Pancreas (tissue), 10 donors: ENCODE measurements at regions not wholly inside any gene's neighbourhood (a gene's known extent, or its start where the extent isn't known, plus 50 kb on each side); places are given as distances from the start of the nearest gene placed in this dataset.

ENCODE experiments used
- ATAC-seq, 4 donors: fragments of 200-7000 bp; cut with Tn5 transposase; one replicate each; pipeline versions ENCODE4 v1.8.0 to v1.9.1; 2020; ENCODE audit warnings: mild to moderate bottlenecking in 4 of 4, moderate library complexity in 4 of 4
- DNase-seq, 6 donors: peaks; one replicate each; pipeline ENCODE4 v3.0.0-alpha.2; 2020
- FAIRE-seq: peaks from 2 replicates; lab custom pipeline; 2012; peaks lifted over from hg19 to GRCh38; lab: Jason Lieb, UNC
- H3K27ac ChIP-seq, 4 donors: fragments of 200-600 bp; sonication (generic); 1 replicate in 3 of 4; 2 replicates in 1 of 4; pipeline versions ENCODE4 v1.5.0 to v1.8.0; 2020
- H3K27me3 ChIP-seq, 4 donors: fragments of 200-600 bp; one replicate each; pipeline ENCODE4 v1.8.0; 2021
- H3K36me3 ChIP-seq, 3 donors: fragments of 200-600 bp; sonication (generic) in 1 of 3; one replicate each; pipeline versions ENCODE4 v1.5.0 to v1.8.0; 2020 to 2021
- H3K4me1 ChIP-seq, 3 donors: fragments of 200-600 bp; one replicate each; pipeline ENCODE4 v1.8.0; 2021
- H3K4me3 ChIP-seq, 4 donors: fragments of 200-600 bp; sonication (generic) in 2 of 4; one replicate each; pipeline versions ENCODE4 v1.5.0 to v1.8.0; 2020 to 2021
- H3K9me3 ChIP-seq, 4 donors: fragments of 200-600 bp; one replicate each; pipeline ENCODE4 v1.8.0; 2021
- WGBS, 2 donors: extraction: QIAGEN DNeasy Blood & Tissue Kit; methylation state at CpG; one replicate each; pipeline ENCODE4 v1.1.7; 2013; 5-methylcytosine and 5-hydroxymethylcytosine counted together
- intact Hi-C, 3 donors: fragments of 100-400 bp; cut with DNase I; formaldehyde crosslinking; loops; one replicate each; pipeline versions ENCODE4 v1.11.1 to v1.14.2; 2022
- TF ChIP-seq, protein P1 (sequence below), 4 donors: fragments of 200-600 bp; sonication (generic) in 3 of 4; IDR thresholded peaks; one replicate each; pipeline versions ENCODE4 v1.5.0 to v1.8.0; 2021; ENCODE audit warnings: antibody characterized with exemption in 4 of 4
- donor health status: healthy with polysubstance abuse.
- donor health status: DM: no; HTN: no; CAD: no; lungs with moderate emphysema.
- donor health status: DM: no; HTN: no; CAD: no.
- donor health status: control.
- donor health status: control.
- donor health status: Bipolar disorder and iron deficiency.
- donor health status: DM: yes; HTN: yes; CAD: no.
- donor health status: DM: no; HTN: no; CAD: no.
- donor health status: DM: no; HTN: no; CAD: no.
- donor health status: DM: yes; HTN: yes; CAD: no.

DNA sequence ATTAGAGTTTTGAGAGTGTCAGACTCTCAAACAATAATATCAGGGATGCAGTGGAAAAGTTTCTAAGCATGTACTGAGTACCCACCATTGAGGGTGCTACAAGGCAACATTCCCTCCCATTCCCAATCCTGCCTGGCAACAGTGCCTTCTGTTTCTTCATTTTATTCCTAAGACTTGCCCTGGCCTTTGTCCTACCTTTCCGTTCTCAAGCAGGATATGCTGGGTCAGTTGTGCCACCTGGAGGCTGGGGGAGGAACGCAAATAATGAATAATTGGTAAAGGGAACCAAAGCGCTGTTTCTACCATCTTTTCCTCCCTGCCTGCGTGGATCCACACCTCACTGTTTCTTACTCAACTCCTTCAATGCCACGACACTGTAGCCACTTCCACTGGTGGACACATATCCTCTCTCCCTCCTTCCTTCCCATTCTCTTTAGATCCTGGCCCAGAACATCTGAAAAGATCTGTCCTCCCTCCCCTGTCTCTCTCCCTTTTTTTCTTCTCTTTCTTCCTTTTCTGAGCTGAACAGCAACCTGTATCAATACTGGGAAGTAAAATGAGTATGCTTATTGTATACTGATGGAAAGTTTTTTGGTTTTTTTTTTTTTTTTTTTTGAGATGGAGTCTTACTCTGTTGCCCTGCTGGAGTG lies 149.5 kb downstream of the C9orf152 start:
- Histone ChIP-seq H3K36me3 (no peaks in the 10 kb centered on the region), H3K4me1 (no peaks in the 10 kb centered on the region), H3K4me3 (no peak overlapping the region), H3K9me3 (no peaks in the 10 kb centered on the region), H3K27me3 (no peaks in the 10 kb centered on the region), H3K27ac (no peak overlapping the region)
- TF ChIP-seq, protein P1, sequence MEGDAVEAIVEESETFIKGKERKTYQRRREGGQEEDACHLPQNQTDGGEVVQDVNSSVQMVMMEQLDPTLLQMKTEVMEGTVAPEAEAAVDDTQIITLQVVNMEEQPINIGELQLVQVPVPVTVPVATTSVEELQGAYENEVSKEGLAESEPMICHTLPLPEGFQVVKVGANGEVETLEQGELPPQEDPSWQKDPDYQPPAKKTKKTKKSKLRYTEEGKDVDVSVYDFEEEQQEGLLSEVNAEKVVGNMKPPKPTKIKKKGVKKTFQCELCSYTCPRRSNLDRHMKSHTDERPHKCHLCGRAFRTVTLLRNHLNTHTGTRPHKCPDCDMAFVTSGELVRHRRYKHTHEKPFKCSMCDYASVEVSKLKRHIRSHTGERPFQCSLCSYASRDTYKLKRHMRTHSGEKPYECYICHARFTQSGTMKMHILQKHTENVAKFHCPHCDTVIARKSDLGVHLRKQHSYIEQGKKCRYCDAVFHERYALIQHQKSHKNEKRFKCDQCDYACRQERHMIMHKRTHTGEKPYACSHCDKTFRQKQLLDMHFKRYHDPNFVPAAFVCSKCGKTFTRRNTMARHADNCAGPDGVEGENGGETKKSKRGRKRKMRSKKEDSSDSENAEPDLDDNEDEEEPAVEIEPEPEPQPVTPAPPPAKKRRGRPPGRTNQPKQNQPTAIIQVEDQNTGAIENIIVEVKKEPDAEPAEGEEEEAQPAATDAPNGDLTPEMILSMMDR (IDR thresholded peaks at IDR 0.05), result peak in 3 of 4 donors; percentile 12 to 32 (median 25)
- DNase-seq (peak in 3 of 6 donors; percentile 18 to 46 (median 28)), ATAC-seq (peak in 3 of 4 donors; percentile 79 to 86 (median 83)), FAIRE-seq (no peak)
- WGBS, 2 donors, result 14 to 19% methylated on average over 5 of the region's 5 CpGs
- intact Hi-C loops, result loop anchor here in 2 of 3 donors (5.0 to 10.0 kb wide), 3 partner anchors 94 to 154 kb away; no protein-coding TSS in a partner anchor

DNA sequence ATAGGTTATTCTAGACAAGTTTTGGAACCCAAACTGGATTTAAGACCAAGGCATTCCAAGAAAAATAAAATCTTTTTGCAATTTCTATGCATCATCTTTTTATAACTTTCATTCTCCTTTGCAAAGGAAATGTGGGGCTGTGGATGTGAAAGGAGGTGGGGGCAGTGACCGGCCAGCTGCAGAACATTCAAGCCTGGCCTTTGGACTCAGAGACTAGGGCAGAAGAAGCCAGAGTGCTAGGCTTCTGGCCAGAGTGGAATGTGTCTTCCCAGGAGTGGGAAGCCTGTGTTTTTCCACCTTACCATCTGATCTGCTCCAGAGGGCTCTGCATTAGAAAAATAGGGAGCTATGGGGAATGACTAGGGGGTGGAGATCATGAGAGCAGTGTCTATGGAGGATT lies 148.5 kb downstream of the C9orf152 start:
- no peaks in the 10 kb centered on the region for H3K36me3 ChIP-seq
- no peaks in the 10 kb centered on the region for H3K27me3 ChIP-seq
- intact Hi-C loops, result loop anchor here in 2 of 3 donors (5.0 to 10.0 kb wide), 3 partner anchors 93 to 155 kb away; no protein-coding TSS in a partner anchor
- ATAC-seq (no peak), FAIRE-seq (no peak), DNase-seq (no peak)
- TF ChIP-seq, protein P1 (IDR thresholded peaks at IDR 0.05), result no peak
- no peaks in the 10 kb centered on the region for H3K9me3 ChIP-seq
- no peak overlapping the region for H3K4me3 ChIP-seq
- WGBS, 2 donors, result 63% methylated on average over 1 of the region's 1 CpG
- H3K27ac ChIP-seq, result no peak overlapping the region
- no peaks in the 10 kb centered on the region for H3K4me1 ChIP-seq

DNA sequence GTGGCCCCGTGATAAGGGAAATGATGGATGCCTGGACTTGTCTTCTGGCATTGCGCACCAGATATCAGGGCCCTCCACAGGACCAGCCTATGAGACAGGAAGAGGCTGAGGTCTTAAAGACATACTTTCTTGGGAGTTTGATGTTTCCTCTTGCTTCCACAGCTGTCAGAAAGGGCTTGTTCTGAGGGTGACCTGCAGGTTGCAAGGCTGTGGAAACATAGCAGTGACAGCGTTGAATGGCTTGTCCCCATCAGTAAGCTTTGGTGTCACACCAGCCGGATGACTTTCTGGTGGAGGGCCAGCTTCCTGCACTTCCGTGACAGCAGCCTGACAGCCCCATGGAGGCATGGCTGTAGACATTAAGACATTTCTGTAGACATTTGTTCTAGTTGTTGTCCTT lies 143.2 kb downstream of the C9orf152 start:
- Histone ChIP-seq H3K9me3 (no peaks in the 10 kb centered on the region), H3K36me3 (no peaks in the 10 kb centered on the region), H3K27ac (no peak overlapping the region), H3K4me1 (peaks cover 0 to 3% (median 0%) of the 10 kb centered on the region in 3 donors), H3K4me3 (no peak overlapping the region), H3K27me3 (no peaks in the 10 kb centered on the region)
- TF ChIP-seq, protein P1 (IDR thresholded peaks at IDR 0.05), result no peak
- intact Hi-C loops, result no loop called here
- ATAC-seq (no peak), DNase-seq (no peak), FAIRE-seq (no peak)
- WGBS, 2 donors, result 71 to 76% methylated on average over 5 of the region's 5 CpGs

- DNase-seq (no peak), ATAC-seq (peak in 2 of 4 donors; percentile 45 to 62), FAIRE-seq (no peak)
- intact Hi-C loops, result no loop called here
- H3K4me3 ChIP-seq, result no peak overlapping the region
- WGBS, 2 donors, result 85 to 89% methylated on average over 2 of the region's 2 CpGs
- H3K36me3 ChIP-seq, result no peaks in the 10 kb centered on the region
- H3K4me1 ChIP-seq, result peaks cover 0 to 3% (median 0%) of the 10 kb centered on the region in 3 donors
- no peak overlapping the region for H3K27ac ChIP-seq
- no peaks in the 10 kb centered on the region for H3K27me3 ChIP-seq
- no peaks in the 10 kb centered on the region for H3K9me3 ChIP-seq
- TF ChIP-seq, protein P1 (IDR thresholded peaks at IDR 0.05), result no peak
Observed at GRCh38 chr9:110065532-110065931, 142.4 kb downstream of the C9orf152 start.
